ENCODE measurements at regions not wholly inside any gene's neighbourhood (a gene's known extent, or its start where the extent isn't known, plus 50 kb on each side); places are given as distances from the start of the nearest gene placed in this dataset.

GRCh38 chr3:41088882-41089281, 110.4 kb upstream of the CTNNB1 start:
- Histone ChIP-seq H3K4me1 (ENCODE audit: insufficient read depth, low read length, poor library complexity, severe bottlenecking) (no peaks in the 10 kb centered on the region), H3K9me3 (ENCODE audit: insufficient read depth, low read depth, low read length) (no peaks in the 10 kb centered on the region), H2AFZ (ENCODE audit: low read length) (no peak overlapping the region), H4K20me1 (ENCODE audit: insufficient read depth, low read length, poor library complexity, severe bottlenecking) (no peaks in the 10 kb centered on the region), H3K79me2 (ENCODE audit: insufficient read depth, low read length) (no peaks in the 10 kb centered on the region), H3K36me3 (ENCODE audit: insufficient read depth, low read length) (no peaks in the 10 kb centered on the region), H3K9me2 (replicated peaks; ENCODE audit: low read depth, low read length) (no peaks in the 10 kb centered on the region), H3K9ac (ENCODE audit: low read depth, low read length, poor library complexity, severe bottlenecking) (no peak overlapping the region), H3F3A (ENCODE audit: low read depth) (no peaks in the 10 kb centered on the region), H3K4me2 (ENCODE audit: low read depth, low read length, poor library complexity, severe bottlenecking) (no peak overlapping the region), H3K4me3 (ENCODE audit: low read length, poor library complexity, severe bottlenecking) (no peak overlapping the region), H3K27me3 (ENCODE audit: insufficient read depth, low read length, poor library complexity, severe bottlenecking) (no peaks in the 10 kb centered on the region)
- no peak for TF ChIP-seq EZH2phosphoT487 (IDR thresholded peaks at IDR 0.05; ENCODE audit: borderline replicate concordance)
- TF ChIP-seq, protein P1, sequence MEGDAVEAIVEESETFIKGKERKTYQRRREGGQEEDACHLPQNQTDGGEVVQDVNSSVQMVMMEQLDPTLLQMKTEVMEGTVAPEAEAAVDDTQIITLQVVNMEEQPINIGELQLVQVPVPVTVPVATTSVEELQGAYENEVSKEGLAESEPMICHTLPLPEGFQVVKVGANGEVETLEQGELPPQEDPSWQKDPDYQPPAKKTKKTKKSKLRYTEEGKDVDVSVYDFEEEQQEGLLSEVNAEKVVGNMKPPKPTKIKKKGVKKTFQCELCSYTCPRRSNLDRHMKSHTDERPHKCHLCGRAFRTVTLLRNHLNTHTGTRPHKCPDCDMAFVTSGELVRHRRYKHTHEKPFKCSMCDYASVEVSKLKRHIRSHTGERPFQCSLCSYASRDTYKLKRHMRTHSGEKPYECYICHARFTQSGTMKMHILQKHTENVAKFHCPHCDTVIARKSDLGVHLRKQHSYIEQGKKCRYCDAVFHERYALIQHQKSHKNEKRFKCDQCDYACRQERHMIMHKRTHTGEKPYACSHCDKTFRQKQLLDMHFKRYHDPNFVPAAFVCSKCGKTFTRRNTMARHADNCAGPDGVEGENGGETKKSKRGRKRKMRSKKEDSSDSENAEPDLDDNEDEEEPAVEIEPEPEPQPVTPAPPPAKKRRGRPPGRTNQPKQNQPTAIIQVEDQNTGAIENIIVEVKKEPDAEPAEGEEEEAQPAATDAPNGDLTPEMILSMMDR (conservative IDR thresholded peaks at IDR 0.05; ENCODE audit: low read length), result no peak

GRCh38 chr3:41089566-41089965, 109.7 kb upstream of the CTNNB1 start:
- no peaks in the 10 kb centered on the region for H3K9me2 ChIP-seq (replicated peaks; ENCODE audit: low read depth, low read length)
- no peaks in the 10 kb centered on the region for H4K20me1 ChIP-seq (ENCODE audit: insufficient read depth, low read length, poor library complexity, severe bottlenecking)
- no peaks in the 10 kb centered on the region for H3K9me3 ChIP-seq (ENCODE audit: insufficient read depth, low read depth, low read length)
- H3K36me3 ChIP-seq (ENCODE audit: insufficient read depth, low read length), result no peaks in the 10 kb centered on the region
- no peaks in the 10 kb centered on the region for H3K79me2 ChIP-seq (ENCODE audit: insufficient read depth, low read length)
- no peaks in the 10 kb centered on the region for H3K4me1 ChIP-seq (ENCODE audit: insufficient read depth, low read length, poor library complexity, severe bottlenecking)
- TF ChIP-seq, protein P1 (conservative IDR thresholded peaks at IDR 0.05; ENCODE audit: low read length), result no peak
- TF ChIP-seq EZH2phosphoT487 (IDR thresholded peaks at IDR 0.05; ENCODE audit: borderline replicate concordance), result no peak
- no peak overlapping the region for H3K9ac ChIP-seq (ENCODE audit: low read depth, low read length, poor library complexity, severe bottlenecking)
- no peak overlapping the region for H2AFZ ChIP-seq (ENCODE audit: low read length)
- H3K27me3 ChIP-seq (ENCODE audit: insufficient read depth, low read length, poor library complexity, severe bottlenecking), result no peaks in the 10 kb centered on the region
- no peak overlapping the region for H3K4me3 ChIP-seq (ENCODE audit: low read length, poor library complexity, severe bottlenecking)
- no peak overlapping the region for H3K4me2 ChIP-seq (ENCODE audit: low read depth, low read length, poor library complexity, severe bottlenecking)
- no peaks in the 10 kb centered on the region for H3F3A ChIP-seq (ENCODE audit: low read depth)

- TF ChIP-seq EZH2phosphoT487 (IDR thresholded peaks at IDR 0.05; ENCODE audit: borderline replicate concordance), result no peak
- no peaks in the 10 kb centered on the region for H3K9me3 ChIP-seq (ENCODE audit: insufficient read depth, low read depth, low read length)
These were observed 106.5 kb upstream of the CTNNB1 start for GRCh38 chr3:41092844-41093243.

GRCh38 chr3:41093476-41093875, 105.8 kb upstream of the CTNNB1 start:
- no peaks in the 10 kb centered on the region for H3F3A ChIP-seq (ENCODE audit: low read depth)
- TF ChIP-seq, protein P1 (conservative IDR thresholded peaks at IDR 0.05; ENCODE audit: low read length), result no peak
- H3K4me3 ChIP-seq (ENCODE audit: low read length, poor library complexity, severe bottlenecking), result no peak overlapping the region
- H3K36me3 ChIP-seq (ENCODE audit: insufficient read depth, low read length), result no peaks in the 10 kb centered on the region
- H3K9me3 ChIP-seq (ENCODE audit: insufficient read depth, low read depth, low read length), result no peaks in the 10 kb centered on the region
- H4K20me1 ChIP-seq (ENCODE audit: insufficient read depth, low read length, poor library complexity, severe bottlenecking), result no peaks in the 10 kb centered on the region
- H3K4me1 ChIP-seq (ENCODE audit: insufficient read depth, low read length, poor library complexity, severe bottlenecking), result no peaks in the 10 kb centered on the region
- H2AFZ ChIP-seq (ENCODE audit: low read length), result no peak overlapping the region
- no peak overlapping the region for H3K4me2 ChIP-seq (ENCODE audit: low read depth, low read length, poor library complexity, severe bottlenecking)
- H3K9ac ChIP-seq (ENCODE audit: low read depth, low read length, poor library complexity, severe bottlenecking), result no peak overlapping the region
- no peaks in the 10 kb centered on the region for H3K9me2 ChIP-seq (replicated peaks; ENCODE audit: low read depth, low read length)
- no peaks in the 10 kb centered on the region for H3K79me2 ChIP-seq (ENCODE audit: insufficient read depth, low read length)
- no peaks in the 10 kb centered on the region for H3K27me3 ChIP-seq (ENCODE audit: insufficient read depth, low read length, poor library complexity, severe bottlenecking)

More at GRCh38 chr3:41092844-41093243, 106.5 kb upstream of the CTNNB1 start:
- Histone ChIP-seq H3K4me2 (ENCODE audit: low read depth, low read length, poor library complexity, severe bottlenecking) (no peak overlapping the region), H3K9me2 (replicated peaks; ENCODE audit: low read depth, low read length) (no peaks in the 10 kb centered on the region), H3K79me2 (ENCODE audit: insufficient read depth, low read length) (no peaks in the 10 kb centered on the region), H3K4me3 (ENCODE audit: low read length, poor library complexity, severe bottlenecking) (no peak overlapping the region), H3K27me3 (ENCODE audit: insufficient read depth, low read length, poor library complexity, severe bottlenecking) (no peaks in the 10 kb centered on the region), H2AFZ (ENCODE audit: low read length) (no peak overlapping the region), H3F3A (ENCODE audit: low read depth) (no peaks in the 10 kb centered on the region), H4K20me1 (ENCODE audit: insufficient read depth, low read length, poor library complexity, severe bottlenecking) (no peaks in the 10 kb centered on the region), H3K4me1 (ENCODE audit: insufficient read depth, low read length, poor library complexity, severe bottlenecking) (no peaks in the 10 kb centered on the region), H3K36me3 (ENCODE audit: insufficient read depth, low read length) (no peaks in the 10 kb centered on the region), H3K9ac (ENCODE audit: low read depth, low read length, poor library complexity, severe bottlenecking) (no peak overlapping the region)

Measured in Loucy (cell line).